HepG2 (cell line): ENCODE measurements at regions not wholly inside any gene's neighbourhood (a gene's known extent, or its start where the extent isn't known, plus 50 kb on each side); places are given as distances from the start of the nearest gene placed in this dataset.

ENCODE experiments used
- ATAC-seq: fragments of 200-7000 bp; cut with Tn5 transposase; 3 replicates; pipeline ENCODE4 v1.9.1; 2020; ENCODE audit warnings: mild to moderate bottlenecking, moderate library complexity
- BruUV-seq: library from RNA; stranded (reverse); fragments of 400-500 nt; replicated peaks from 2 replicates; lab custom pipeline; 2021; lab: Mats Ljungman, UMichigan
- CTCF ChIA-PET: fragments of 300-600 bp; formaldehyde crosslinking; extraction: SDS; loops from one replicate; lab custom pipeline; 2021; ENCODE audit warnings: low total read pairs, inconsistent platforms, low intra/inter-chr PET ratio; lab: Yijun Ruan, JAX
- POLR2A ChIA-PET: fragments of 350-600 bp; sonication (Branson Sonifier 250); formaldehyde crosslinking; loops from one replicate; lab custom pipeline; 2020; ENCODE audit warnings: antibody characterized with exemption, inconsistent platforms; lab: Yijun Ruan, JAX
- DNase-seq: peaks from one replicate; pipeline ENCODE4 v3.0.0-alpha.2; 2015; ENCODE audit warnings: low spot score
- FAIRE-seq: peaks from 3 replicates; lab custom pipeline; 2011; peaks lifted over from hg19 to GRCh38; lab: Jason Lieb, UNC
- H2AFZ ChIP-seq: one replicate; pipeline ENCODE4 v1.6.1; 2011; ENCODE audit warnings: low read length, inconsistent platforms
- H3K27ac ChIP-seq: fragments of 300-600 bp; 3 replicates; pipeline ENCODE4 v1.8.0; 2011; ENCODE audit warnings: mixed run types, mild to moderate bottlenecking, mixed read lengths, low read length, inconsistent platforms; ENCODE audit not compliant: insufficient read depth; ENCODE audit errors: extremely low read length
- H3K27me3 ChIP-seq, 2 experiments: fragments of 200-600 bp in 1 of 2; 2 replicates in 1 of 2; 3 replicates in 1 of 2; pipeline versions ENCODE4 v1.6.0 to v1.8.0; 2011; ENCODE audit warnings: low read length in 2 of 2, mild to moderate bottlenecking in 2 of 2, moderate library complexity in 2 of 2, inconsistent platforms in 1 of 2; ENCODE audit not compliant: insufficient read depth in 2 of 2, control insufficient read depth in 1 of 2
- H3K36me3 ChIP-seq, 2 experiments: fragments of 200-600 bp in 1 of 2; replicated peaks in 1 of 2; 2 replicates in 1 of 2; 3 replicates in 1 of 2; pipeline versions ENCODE4 v1.5.1 to v1.8.0; 2011; ENCODE audit warnings: low read length in 2 of 2, inconsistent platforms in 1 of 2; ENCODE audit not compliant: insufficient read depth in 2 of 2, control insufficient read depth in 1 of 2
- H3K4me1 ChIP-seq: 2 replicates; pipeline ENCODE4 v1.5.1; 2012; ENCODE audit warnings: low read length, inconsistent platforms; ENCODE audit not compliant: insufficient read depth
- H3K4me2 ChIP-seq: 2 replicates; pipeline ENCODE4 v1.6.0; 2011; ENCODE audit warnings: low read depth, low read length, inconsistent platforms
- H3K4me3 ChIP-seq, 3 experiments: fragments of 200-600 bp in 1 of 3; sonication (generic), shearing (Covaris generic) in 1 of 3; replicated peaks in 1 of 3; 2 replicates each; pipeline ENCODE4 v1.5.1; 2011 to 2016; ENCODE audit warnings: low read length in 3 of 3, inconsistent platforms in 2 of 3, low read depth in 2 of 3, mild to moderate bottlenecking in 2 of 3, control low read depth in 1 of 3, mixed read lengths in 1 of 3; ENCODE audit not compliant: insufficient read depth in 1 of 3
- H3K79me2 ChIP-seq: one replicate; pipeline ENCODE4 v1.6.1; 2011; ENCODE audit warnings: low read length, inconsistent platforms; ENCODE audit not compliant: insufficient read depth
- H3K9ac ChIP-seq: 2 replicates; pipeline ENCODE4 v1.6.0; 2011; ENCODE audit warnings: mild to moderate bottlenecking, low read depth, low read length, inconsistent platforms; ENCODE audit not compliant: insufficient read depth
- H3K9me3 ChIP-seq: 2 replicates; pipeline ENCODE4 v1.5.1; 2012; ENCODE audit warnings: mild to moderate bottlenecking, low read length
- H4K20me1 ChIP-seq: 2 replicates; pipeline ENCODE4 v1.6.0; 2011; ENCODE audit warnings: inconsistent platforms, mild to moderate bottlenecking, low read length, moderate library complexity; ENCODE audit not compliant: insufficient read depth
- ATF3 ChIP-seq: sonication (generic); formaldehyde crosslinking; IDR thresholded peaks from 2 replicates; pipeline ENCODE4 v1.4.0; 2020; ENCODE audit warnings: missing genetic modification reagents
- CBX1 ChIP-seq: IDR thresholded peaks from one replicate; pipeline ENCODE4 v1.6.1; 2016; ENCODE audit warnings: antibody characterized with exemption, low read depth
- CEBPZ ChIP-seq: IDR thresholded peaks from 2 replicates; pipeline ENCODE4 v1.6.1; 2012; ENCODE audit warnings: low read length, improper control_type of control experiment
- FOXA3 ChIP-seq: IDR thresholded peaks from 2 replicates; pipeline ENCODE4 v1.6.1; 2016; ENCODE audit warnings: missing genetic modification reagents, missing compliant biosample characterization
- GATAD2A ChIP-seq: IDR thresholded peaks from 2 replicates; pipeline ENCODE4 v1.6.1; 2016
- JDP2 ChIP-seq: sonication (generic); formaldehyde crosslinking; IDR thresholded peaks from 2 replicates; pipeline ENCODE4 v1.8.1; 2022; ENCODE audit warnings: missing genetic modification reagents, borderline replicate concordance
- MLXIP ChIP-seq: sonication (generic); formaldehyde crosslinking; IDR thresholded peaks from 2 replicates; pipeline ENCODE4 v1.9.0; 2021; ENCODE audit warnings: missing genetic modification reagents, borderline replicate concordance
- NFIC ChIP-seq: IDR thresholded peaks from 2 replicates; pipeline ENCODE4 v1.6.1; 2012; ENCODE audit warnings: mild to moderate bottlenecking, low read length, inconsistent platforms
- PAF1 ChIP-seq: IDR thresholded peaks from 2 replicates; pipeline ENCODE4 v1.6.1; 2016; ENCODE audit warnings: missing genetic modification reagents, missing compliant biosample characterization
- RFXAP ChIP-seq: sonication (generic); formaldehyde crosslinking; IDR thresholded peaks from 2 replicates; pipeline ENCODE4 v1.4.0; 2020; ENCODE audit warnings: missing genetic modification reagents, borderline replicate concordance
- SP4 ChIP-seq: sonication (generic); formaldehyde crosslinking; IDR thresholded peaks from 2 replicates; pipeline ENCODE4 v1.8.1; 2023; ENCODE audit warnings: mild to moderate bottlenecking, missing genetic modification reagents
- THYN1 ChIP-seq: sonication (generic); formaldehyde crosslinking; IDR thresholded peaks from 2 replicates; pipeline ENCODE4 v1.8.1; 2023; ENCODE audit warnings: low read depth, mild to moderate bottlenecking, moderate library complexity, missing genetic modification reagents, borderline replicate concordance
- ZNF230 ChIP-seq: sonication (generic); formaldehyde crosslinking; IDR thresholded peaks from 2 replicates; pipeline ENCODE4 v1.4.0; 2020; ENCODE audit warnings: mild to moderate bottlenecking, missing genetic modification reagents
- ZNF331 ChIP-seq: sonication (generic); formaldehyde crosslinking; IDR thresholded peaks from 2 replicates; pipeline ENCODE4 v1.4.0; 2020; ENCODE audit warnings: missing genetic modification reagents
- ZNF615 ChIP-seq: sonication (generic); formaldehyde crosslinking; IDR thresholded peaks from 2 replicates; pipeline ENCODE4 v1.5.0; 2020; ENCODE audit warnings: mild to moderate bottlenecking, missing genetic modification reagents, borderline replicate concordance
- ZNF766 ChIP-seq: sonication (generic); formaldehyde crosslinking; IDR thresholded peaks from 2 replicates; pipeline ENCODE4 v1.5.0; 2020; ENCODE audit warnings: missing genetic modification reagents, borderline replicate concordance
- ZSCAN30 ChIP-seq: sonication (generic); formaldehyde crosslinking; IDR thresholded peaks from 2 replicates; pipeline ENCODE4 v1.5.0; 2020; ENCODE audit warnings: mild to moderate bottlenecking, missing genetic modification reagents
- ZSCAN31 ChIP-seq: sonication (generic); formaldehyde crosslinking; IDR thresholded peaks from 2 replicates; pipeline ENCODE4 v1.5.0; 2020; ENCODE audit warnings: low read depth, mild to moderate bottlenecking, missing genetic modification reagents
- WGBS: methylation state at CpG from one replicate; pipeline ENCODE4 v1.1.6; 2017; ENCODE audit warnings: low lambda C conversion rate; 5-methylcytosine and 5-hydroxymethylcytosine counted together
- in situ Hi-C: cut with HindIII; loops from 2 replicates; pipeline ENCODE4 v1.10.0; 2017; ENCODE audit warnings: low pct_unique_long_range_greater_than_20kb; ENCODE audit not compliant: extremely low pct_ligation_motif_present
- intact Hi-C: fragments of 100-400 bp; cut with micrococcal nuclease; formaldehyde crosslinking; loops from one replicate; pipeline ENCODE4 v1.10.0; 2022; ENCODE audit not compliant: unreplicated experiment

- Histone ChIP-seq H3K36me3 (no peaks in the 10 kb centered on the region), H3K79me2 (no peaks in the 10 kb centered on the region), H3K4me1 (no peaks in the 10 kb centered on the region), H3K4me2 (no peak overlapping the region)
- no peak for ATAC-seq
- intact Hi-C loops: no loop called here
- TF ChIP-seq SP4 (CRISPR knock-in tag) (no peak), ZNF331 (no peak), CEBPZ (no peak), JDP2 (CRISPR knock-in tag) (no peak), GATAD2A (CRISPR knock-in tag) (no peak), ZNF230 (no peak), ZSCAN31 (CRISPR knock-in tag) (no peak), THYN1 (CRISPR knock-in tag) (no peak), RFXAP (CRISPR knock-in tag) (no peak), MLXIP (CRISPR knock-in tag) (no peak), PAF1 (CRISPR knock-in tag) (no peak), ZSCAN30 (CRISPR knock-in tag) (no peak), NFIC (no peak), CBX1 (no peak), FOXA3 (CRISPR knock-in tag) (no peak), ZNF766 (CRISPR knock-in tag) (no peak), ZNF615 (CRISPR knock-in tag) (no peak), ATF3 (CRISPR knock-in tag) (no peak)
- TF ChIP-seq, all 625 proteins: peak for 0
- Histone ChIP-seq H3K9ac (no peak overlapping the region), H2AFZ (no peak overlapping the region), H3K27me3 (no peaks in the 10 kb centered on the region), H3K4me3 (no peak overlapping the region), H3K27ac (no peak overlapping the region), H4K20me1 (no peaks in the 10 kb centered on the region), H3K9me3 (peaks cover 12% of the 10 kb centered on the region; the same call in 1 of the 2 replicates)
- WGBS: 3% methylated on average over 1 of the region's 1 CpG
- FAIRE-seq (no peak), DNase-seq (no peak)
- in situ Hi-C loops: no loop called here
- no TSS peak for BruUV-seq
- ChIA-PET CTCF (no interaction called here), POLR2A (no interaction called here)
Measured at GRCh38 chr3:75059120-75059519, 444.7 kb upstream of the CNTN3 start.
